H9 (cell line): ENCODE measurements at regions not wholly inside any gene's neighbourhood (a gene's known extent, or its start where the extent isn't known, plus 50 kb on each side); places are given as distances from the start of the nearest gene placed in this dataset.

Source experiments
- DNase-seq: peaks from one replicate; pipeline ENCODE4 v3.0.0-alpha.2; 2017
- H2AFZ ChIP-seq: one replicate; pipeline ENCODE4 v1.6.1; 2013; ENCODE audit warnings: mild to moderate bottlenecking, low read length, control low read depth, moderate library complexity
- H2AK5ac ChIP-seq: 2 replicates; pipeline ENCODE4 v1.6.1; 2013; ENCODE audit warnings: low read length, control low read depth, mixed read lengths; ENCODE audit not compliant: insufficient read length
- H2BK120ac ChIP-seq: one replicate; pipeline ENCODE4 v1.6.1; 2013; ENCODE audit warnings: low read depth, mild to moderate bottlenecking, low read length, control low read depth, inconsistent platforms; ENCODE audit not compliant: poor library complexity, severe bottlenecking
- H2BK12ac ChIP-seq: 2 replicates; pipeline ENCODE4 v1.6.1; 2013; ENCODE audit warnings: low read length, control low read depth, mixed read lengths, low read depth; ENCODE audit not compliant: insufficient read length
- H2BK15ac ChIP-seq: 2 replicates; pipeline ENCODE4 v1.6.1; 2013; ENCODE audit warnings: low read depth, low read length, control low read depth
- H2BK20ac ChIP-seq: one replicate; pipeline ENCODE4 v1.6.1; 2013; ENCODE audit warnings: low read depth, mild to moderate bottlenecking, low read length, control low read depth, inconsistent platforms; ENCODE audit not compliant: poor library complexity, severe bottlenecking
- H2BK5ac ChIP-seq: 2 replicates; pipeline ENCODE4 v1.6.1; 2013; ENCODE audit warnings: low read length, control low read depth, mixed read lengths; ENCODE audit not compliant: insufficient read length
- H3K14ac ChIP-seq: 2 replicates; pipeline ENCODE4 v1.6.1; 2013; ENCODE audit warnings: low read length, control low read depth; ENCODE audit not compliant: insufficient read depth
- H3K18ac ChIP-seq: 2 replicates; pipeline ENCODE4 v1.6.1; 2013; ENCODE audit warnings: low read depth, mild to moderate bottlenecking, mixed read lengths, low read length, control low read depth; ENCODE audit not compliant: insufficient read length
- H3K23ac ChIP-seq: 2 replicates; pipeline ENCODE4 v1.6.1; 2013; ENCODE audit warnings: low read length, control low read depth, mixed read lengths, low read depth; ENCODE audit not compliant: insufficient read length
- H3K23me2 ChIP-seq: 2 replicates; pipeline ENCODE4 v1.6.1; 2013; ENCODE audit warnings: low read depth, mild to moderate bottlenecking, mixed read lengths, low read length, control low read depth; ENCODE audit not compliant: insufficient read length, poor library complexity, severe bottlenecking
- H3K27ac ChIP-seq: 2 replicates; pipeline ENCODE4 v1.5.1; 2013; ENCODE audit warnings: low read length, control low read depth, mixed read lengths, low read depth; ENCODE audit not compliant: insufficient read length
- H3K27me3 ChIP-seq: 2 replicates; pipeline ENCODE4 v1.6.1; 2013; ENCODE audit warnings: low read length, control low read depth, inconsistent platforms; ENCODE audit not compliant: insufficient read depth
- H3K4ac ChIP-seq: 2 replicates; pipeline ENCODE4 v1.6.1; 2013; ENCODE audit warnings: low read depth, mild to moderate bottlenecking, control low read depth, inconsistent platforms, low read length, moderate library complexity
- H3K4me1 ChIP-seq: 2 replicates; pipeline ENCODE4 v1.6.1; 2013; ENCODE audit warnings: low read length, control low read depth, inconsistent platforms; ENCODE audit not compliant: insufficient read depth
- H3K4me2 ChIP-seq: 2 replicates; pipeline ENCODE4 v1.6.1; 2013; ENCODE audit warnings: low read length, control low read depth, mixed read lengths; ENCODE audit not compliant: insufficient read length, insufficient read depth
- H3K56ac ChIP-seq: 2 replicates; pipeline ENCODE4 v1.6.1; 2013; ENCODE audit warnings: low read depth, mild to moderate bottlenecking, mixed read lengths, low read length, control low read depth; ENCODE audit not compliant: insufficient read length
- H3K79me1 ChIP-seq: 2 replicates; pipeline ENCODE4 v1.6.1; 2013; ENCODE audit warnings: low read depth, mild to moderate bottlenecking, moderate library complexity, low read length, control low read depth, inconsistent platforms; ENCODE audit not compliant: insufficient read depth, poor library complexity, severe bottlenecking
- H3K79me2 ChIP-seq: 2 replicates; pipeline ENCODE4 v1.6.1; 2013; ENCODE audit warnings: low read length, control low read depth, inconsistent platforms; ENCODE audit not compliant: insufficient read depth
- H3K9ac ChIP-seq: 2 replicates; pipeline ENCODE4 v1.6.1; 2013; ENCODE audit warnings: low read length, control low read depth, mixed read lengths; ENCODE audit not compliant: insufficient read length; ENCODE audit errors: extremely low read depth
- H3K9me3 ChIP-seq: one replicate; pipeline ENCODE4 v1.6.1; 2013; ENCODE audit warnings: low read depth, low read length, inconsistent platforms; ENCODE audit not compliant: control insufficient read depth
- H3T11ph ChIP-seq: one replicate; pipeline ENCODE4 v1.6.1; 2013; ENCODE audit warnings: mild to moderate bottlenecking, low read length, control low read depth, inconsistent platforms
- H4K20me1 ChIP-seq: one replicate; pipeline ENCODE4 v1.6.1; 2013; ENCODE audit not compliant: control insufficient read depth, insufficient read length, insufficient read depth
- H4K5ac ChIP-seq: 2 replicates; pipeline ENCODE4 v1.6.1; 2013; ENCODE audit warnings: low read depth, mild to moderate bottlenecking, mixed read lengths, low read length, control low read depth; ENCODE audit not compliant: insufficient read length
- H4K8ac ChIP-seq: replicated peaks from 2 replicates; pipeline ENCODE4 v1.6.1; 2013; ENCODE audit warnings: low read length, control low read depth, mixed read lengths, low read depth; ENCODE audit not compliant: insufficient read length
- H4K91ac ChIP-seq: 2 replicates; pipeline ENCODE4 v1.6.1; 2013; ENCODE audit warnings: low read depth, mild to moderate bottlenecking, moderate library complexity, mixed read lengths, low read length, control low read depth; ENCODE audit not compliant: insufficient read length
- H3K27ac Mint-ChIP-seq, 3 experiments: 2 replicates in 2 of 3; 3 replicates in 1 of 3; pipeline ENCODE4 v1.8.0; 2020 to 2021; ENCODE audit warnings: mixed read lengths in 3 of 3, mild to moderate bottlenecking in 1 of 3, moderate library complexity in 1 of 3
- H3K27me3 Mint-ChIP-seq: 2 replicates; pipeline ENCODE4 v1.8.0; 2021; ENCODE audit warnings: low read depth, mild to moderate bottlenecking, moderate library complexity, mixed read lengths
- H3K36me3 Mint-ChIP-seq, 3 experiments: 2 replicates in 2 of 3; 3 replicates in 1 of 3; pipeline ENCODE4 v1.8.0; 2020 to 2021; ENCODE audit warnings: low read depth in 3 of 3, mixed read lengths in 3 of 3; ENCODE audit not compliant: insufficient read depth in 1 of 3
- H3K4me1 Mint-ChIP-seq, 2 experiments: 2 replicates each; pipeline ENCODE4 v1.8.0; 2020; ENCODE audit warnings: mixed read lengths in 2 of 2
- H3K4me3 Mint-ChIP-seq, 2 experiments: 2 replicates in 1 of 2; 3 replicates in 1 of 2; pipeline ENCODE4 v1.8.0; 2020 to 2021; ENCODE audit warnings: mild to moderate bottlenecking in 2 of 2, mixed read lengths in 2 of 2, moderate library complexity in 1 of 2
- H3K9me3 Mint-ChIP-seq, 2 experiments: 2 replicates in 1 of 2; 3 replicates in 1 of 2; pipeline ENCODE4 v1.8.0; 2020; ENCODE audit warnings: mild to moderate bottlenecking in 2 of 2, mixed read lengths in 2 of 2, moderate library complexity in 1 of 2
- WGBS: extraction: QIAGEN DNeasy Blood & Tissue Kit; methylation state at CpG from one replicate; pipeline ENCODE4 v1.1.7; 2013; ENCODE audit warnings: missing lambda C conversion rate, low lambda C conversion rate, mixed read lengths; ENCODE audit not compliant: insufficient read length; ENCODE audit errors: extremely low coverage; 5-methylcytosine and 5-hydroxymethylcytosine counted together
- TF ChIP-seq, protein P1 (sequence below): fragments of 200-600 bp; sonication (generic); conservative IDR thresholded peaks from 3 replicates; pipeline ENCODE4 v1.8.0; 2021; ENCODE audit warnings: antibody characterized with exemption, mild to moderate bottlenecking

- Histone ChIP-seq H2BK12ac (no peak overlapping the region), H4K20me1 (no peaks in the 10 kb centered on the region), H3T11ph (no peak overlapping the region), H2BK120ac (no peak overlapping the region), H4K91ac (no peak overlapping the region), H2BK20ac (no peak overlapping the region), H3K27ac (no peak overlapping the region), H2AK5ac (no peak overlapping the region), H3K4ac (no peak overlapping the region), H3K9me3 (no peaks in the 10 kb centered on the region), H2BK5ac (no peak overlapping the region), H2AFZ (no peak overlapping the region), H3K79me2 (no peaks in the 10 kb centered on the region), H3K23ac (no peak overlapping the region), H3K14ac (no peak overlapping the region), H3K79me1 (no peaks in the 10 kb centered on the region), H3K9ac (no peak overlapping the region), H3K4me1 (no peaks in the 10 kb centered on the region), H3K23me2 (no peaks in the 10 kb centered on the region), H3K27me3 (no peaks in the 10 kb centered on the region), H3K18ac (no peak overlapping the region), H3K4me2 (no peak overlapping the region), H2BK15ac (no peak overlapping the region), H4K5ac (no peak overlapping the region), H3K56ac (no peak overlapping the region), H4K8ac (no peak overlapping the region)
- Mint-ChIP-seq H3K27ac (no peak overlapping the region), H3K4me1 (no peaks in the 10 kb centered on the region; a peak in 1 of 4 replicates), H3K36me3 (no peaks in the 10 kb centered on the region; a peak in 1 of 7 replicates), H3K4me3 (no peak overlapping the region), H3K27me3 (no peaks in the 10 kb centered on the region; the same call in 1 of the 2 replicates), H3K9me3 (peaks cover 8% of the 10 kb centered on the region in 2 experiments; a peak in 4 of 5 replicates)
- WGBS: no CpG with 5 or more reads among the region's 4 CpGs
- TF ChIP-seq, protein P1, sequence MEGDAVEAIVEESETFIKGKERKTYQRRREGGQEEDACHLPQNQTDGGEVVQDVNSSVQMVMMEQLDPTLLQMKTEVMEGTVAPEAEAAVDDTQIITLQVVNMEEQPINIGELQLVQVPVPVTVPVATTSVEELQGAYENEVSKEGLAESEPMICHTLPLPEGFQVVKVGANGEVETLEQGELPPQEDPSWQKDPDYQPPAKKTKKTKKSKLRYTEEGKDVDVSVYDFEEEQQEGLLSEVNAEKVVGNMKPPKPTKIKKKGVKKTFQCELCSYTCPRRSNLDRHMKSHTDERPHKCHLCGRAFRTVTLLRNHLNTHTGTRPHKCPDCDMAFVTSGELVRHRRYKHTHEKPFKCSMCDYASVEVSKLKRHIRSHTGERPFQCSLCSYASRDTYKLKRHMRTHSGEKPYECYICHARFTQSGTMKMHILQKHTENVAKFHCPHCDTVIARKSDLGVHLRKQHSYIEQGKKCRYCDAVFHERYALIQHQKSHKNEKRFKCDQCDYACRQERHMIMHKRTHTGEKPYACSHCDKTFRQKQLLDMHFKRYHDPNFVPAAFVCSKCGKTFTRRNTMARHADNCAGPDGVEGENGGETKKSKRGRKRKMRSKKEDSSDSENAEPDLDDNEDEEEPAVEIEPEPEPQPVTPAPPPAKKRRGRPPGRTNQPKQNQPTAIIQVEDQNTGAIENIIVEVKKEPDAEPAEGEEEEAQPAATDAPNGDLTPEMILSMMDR: no peak
- DNase-seq: no peak
These were observed 117.1 kb upstream of the MYT1L start for GRCh38 chr2:2448178-2448577.
